Mucosa of stomach (tissue), 1 donor: ENCODE measurements at regions not wholly inside any gene's neighbourhood (a gene's known extent, or its start where the extent isn't known, plus 50 kb on each side); places are given as distances from the start of the nearest gene placed in this dataset.

ENCODE experiments used
- H3K27me3 ChIP-seq: one replicate; pipeline ENCODE4 v1.7.0; 2013; ENCODE audit warnings: mild to moderate bottlenecking, low read length; ENCODE audit not compliant: control insufficient read depth, insufficient read depth
- H3K36me3 ChIP-seq: one replicate; pipeline ENCODE4 v1.7.0; 2013; ENCODE audit warnings: low read length; ENCODE audit not compliant: control insufficient read depth, insufficient read depth
- H3K4me1 ChIP-seq: one replicate; pipeline ENCODE4 v1.7.0; 2013; ENCODE audit warnings: mild to moderate bottlenecking, low read length; ENCODE audit not compliant: control insufficient read depth, insufficient read depth
- H3K4me3 ChIP-seq: one replicate; pipeline ENCODE4 v1.7.0; 2013; ENCODE audit warnings: low read length
- H3K9ac ChIP-seq: one replicate; pipeline ENCODE4 v1.7.0; 2013; ENCODE audit warnings: mild to moderate bottlenecking, low read length, moderate library complexity
- H3K9me3 ChIP-seq: one replicate; pipeline ENCODE4 v1.7.0; 2013; ENCODE audit warnings: mild to moderate bottlenecking, low read length, moderate library complexity; ENCODE audit not compliant: control insufficient read depth
- donor health status: Pancreatic carcinoma.

GRCh38 chr6:170047823-170048222 lies 243.1 kb downstream of the DLL1 start:
- Histone ChIP-seq H3K27me3 (no peaks in the 10 kb centered on the region), H3K4me1 (peaks cover 6% of the 10 kb centered on the region), H3K4me3 (no peak overlapping the region), H3K9ac (no peak overlapping the region), H3K36me3 (no peaks in the 10 kb centered on the region), H3K9me3 (no peaks in the 10 kb centered on the region)

GRCh38 chr6:170046791-170047626 lies 243.9 kb downstream of the DLL1 start:
- Histone ChIP-seq H3K4me1 (peaks cover 6% of the 10 kb centered on the region), H3K9me3 (no peaks in the 10 kb centered on the region), H3K27me3 (no peaks in the 10 kb centered on the region), H3K4me3 (no peak overlapping the region), H3K9ac (no peak overlapping the region), H3K36me3 (no peaks in the 10 kb centered on the region)

- Histone ChIP-seq H3K9me3 (no peaks in the 10 kb centered on the region), H3K9ac (no peak overlapping the region), H3K27me3 (no peaks in the 10 kb centered on the region), H3K36me3 (no peaks in the 10 kb centered on the region), H3K4me3 (no peak overlapping the region), H3K4me1 (peaks cover 6% of the 10 kb centered on the region)
Observed at GRCh38 chr6:170045981-170046667, 244.8 kb downstream of the DLL1 start.

GRCh38 chr6:170045563-170045960 lies 245.3 kb downstream of the DLL1 start:
- Histone ChIP-seq H3K9ac (no peak overlapping the region), H3K27me3 (no peaks in the 10 kb centered on the region), H3K4me3 (no peak overlapping the region), H3K4me1 (peaks cover 6% of the 10 kb centered on the region), H3K36me3 (no peaks in the 10 kb centered on the region), H3K9me3 (no peaks in the 10 kb centered on the region)

GRCh38 chr6:170044836-170045562 lies 245.9 kb downstream of the DLL1 start:
- Histone ChIP-seq H3K4me1 (peaks cover 6% of the 10 kb centered on the region), H3K4me3 (no peak overlapping the region), H3K9ac (no peak overlapping the region), H3K36me3 (no peaks in the 10 kb centered on the region), H3K9me3 (no peaks in the 10 kb centered on the region), H3K27me3 (no peaks in the 10 kb centered on the region)

GRCh38 chr6:170043881-170044790 lies 246.7 kb downstream of the DLL1 start:
- Histone ChIP-seq H3K9ac (no peak overlapping the region), H3K4me3 (no peak overlapping the region), H3K27me3 (no peaks in the 10 kb centered on the region), H3K4me1 (peaks cover 4% of the 10 kb centered on the region), H3K9me3 (no peaks in the 10 kb centered on the region), H3K36me3 (no peaks in the 10 kb centered on the region)

GRCh38 chr6:170043150-170043819 lies 247.6 kb downstream of the DLL1 start:
- H3K9me3 ChIP-seq = no peaks in the 10 kb centered on the region
- no peak overlapping the region for H3K4me3 ChIP-seq
- H3K4me1 ChIP-seq = peaks cover 2% of the 10 kb centered on the region
- H3K27me3 ChIP-seq = no peaks in the 10 kb centered on the region
- no peak overlapping the region for H3K9ac ChIP-seq
- no peaks in the 10 kb centered on the region for H3K36me3 ChIP-seq

- no peaks in the 10 kb centered on the region for H3K9me3 ChIP-seq
- H3K4me3 ChIP-seq = no peak overlapping the region
- H3K4me1 ChIP-seq = peaks cover 7% of the 10 kb centered on the region
- H3K27me3 ChIP-seq = no peaks in the 10 kb centered on the region
- H3K9ac ChIP-seq = no peak overlapping the region
- H3K36me3 ChIP-seq = no peaks in the 10 kb centered on the region
Observed at GRCh38 chr6:170042596-170043118, 248.2 kb downstream of the DLL1 start.

GRCh38 chr6:170042123-170042522 lies 248.8 kb downstream of the DLL1 start:
- Histone ChIP-seq H3K9ac (no peak overlapping the region), H3K9me3 (no peaks in the 10 kb centered on the region), H3K4me1 (peaks cover 7% of the 10 kb centered on the region), H3K4me3 (no peak overlapping the region), H3K27me3 (no peaks in the 10 kb centered on the region), H3K36me3 (no peaks in the 10 kb centered on the region)

GRCh38 chr6:170041526-170041925 lies 249.4 kb downstream of the DLL1 start:
- Histone ChIP-seq H3K4me1 (peaks cover 7% of the 10 kb centered on the region), H3K27me3 (no peaks in the 10 kb centered on the region), H3K9ac (no peak overlapping the region)

GRCh38 chr6:170040906-170041305 lies 250.0 kb downstream of the DLL1 start:
- Histone ChIP-seq H3K4me3 (no peak overlapping the region), H3K36me3 (no peaks in the 10 kb centered on the region), H3K27me3 (no peaks in the 10 kb centered on the region), H3K4me1 (peaks cover 7% of the 10 kb centered on the region), H3K9ac (no peak overlapping the region), H3K9me3 (no peaks in the 10 kb centered on the region)

More at GRCh38 chr6:170041526-170041925, 249.4 kb downstream of the DLL1 start:
- Histone ChIP-seq H3K4me3 (no peak overlapping the region), H3K36me3 (no peaks in the 10 kb centered on the region), H3K9me3 (no peaks in the 10 kb centered on the region)
